Endodermal cell (in vitro differentiated cells): ENCODE measurements at regions not wholly inside any gene's neighbourhood (a gene's known extent, or its start where the extent isn't known, plus 50 kb on each side); places are given as distances from the start of the nearest gene placed in this dataset.

Experiments
- DNase-seq: peaks from one replicate; pipeline ENCODE4 v3.0.0-alpha.2; 2017
- H3K27ac ChIP-seq: 2 replicates; pipeline ENCODE4 v1.5.1; 2013; ENCODE audit warnings: mild to moderate bottlenecking, low read depth, low read length, moderate library complexity
- H3K27me3 ChIP-seq: 2 replicates; pipeline ENCODE4 v1.6.1; 2013; ENCODE audit warnings: mild to moderate bottlenecking, low read length, moderate library complexity; ENCODE audit not compliant: insufficient read depth, control insufficient read depth, poor library complexity, severe bottlenecking
- H3K36me3 ChIP-seq: 2 replicates; pipeline ENCODE4 v1.7.0; 2013; ENCODE audit warnings: mild to moderate bottlenecking, low read length, moderate library complexity; ENCODE audit not compliant: control insufficient read depth, insufficient read depth
- H3K4me1 ChIP-seq: one replicate; pipeline ENCODE4 v1.7.0; 2013; ENCODE audit warnings: low read length; ENCODE audit not compliant: control insufficient read depth, insufficient read depth
- H3K4me3 ChIP-seq: 2 replicates; pipeline ENCODE4 v1.5.1; 2013; ENCODE audit warnings: mild to moderate bottlenecking, low read length, moderate library complexity
- H3K9ac ChIP-seq: 2 replicates; pipeline ENCODE4 v1.6.1; 2013; ENCODE audit warnings: mild to moderate bottlenecking, low read length, moderate library complexity; ENCODE audit not compliant: poor library complexity, severe bottlenecking; ENCODE audit errors: extremely low read depth
- H3K9me3 ChIP-seq: 2 replicates; pipeline ENCODE4 v1.6.1; 2013; ENCODE audit warnings: mild to moderate bottlenecking, low read length, moderate library complexity; ENCODE audit not compliant: control insufficient read depth
- H3K27ac Mint-ChIP-seq: 2 replicates; pipeline ENCODE4 v1.8.0; 2020; ENCODE audit warnings: mixed read lengths
- H3K27me3 Mint-ChIP-seq: 2 replicates; pipeline ENCODE4 v1.8.0; 2021; ENCODE audit warnings: mild to moderate bottlenecking, mixed read lengths; ENCODE audit not compliant: insufficient read depth
- H3K36me3 Mint-ChIP-seq: 2 replicates; pipeline ENCODE4 v1.8.0; 2020; ENCODE audit warnings: low read depth, mixed read lengths
- H3K4me1 Mint-ChIP-seq: 2 replicates; pipeline ENCODE4 v1.8.0; 2020; ENCODE audit warnings: mixed read lengths
- H3K4me3 Mint-ChIP-seq: 2 replicates; pipeline ENCODE4 v1.8.0; 2020; ENCODE audit warnings: mild to moderate bottlenecking, moderate library complexity, mixed read lengths
- H3K9me3 Mint-ChIP-seq: 2 replicates; pipeline ENCODE4 v1.8.0; 2020; ENCODE audit warnings: mild to moderate bottlenecking, mixed read lengths
- WGBS, 2 experiments: methylation state at CpG; one replicate each; pipeline versions ENCODE4 v1.1.5 to v1.1.7; 2013; ENCODE audit warnings: missing lambda C conversion rate in 2 of 2, mixed read lengths in 1 of 2; ENCODE audit not compliant: insufficient coverage in 1 of 2, insufficient read length in 1 of 2; 5-methylcytosine and 5-hydroxymethylcytosine counted together
- TF ChIP-seq, protein P1 (sequence below): fragments of 200-600 bp; sonication (generic); conservative IDR thresholded peaks from 2 replicates; pipeline ENCODE4 v1.5.0; 2021; ENCODE audit warnings: antibody characterized with exemption, mild to moderate bottlenecking

DNA sequence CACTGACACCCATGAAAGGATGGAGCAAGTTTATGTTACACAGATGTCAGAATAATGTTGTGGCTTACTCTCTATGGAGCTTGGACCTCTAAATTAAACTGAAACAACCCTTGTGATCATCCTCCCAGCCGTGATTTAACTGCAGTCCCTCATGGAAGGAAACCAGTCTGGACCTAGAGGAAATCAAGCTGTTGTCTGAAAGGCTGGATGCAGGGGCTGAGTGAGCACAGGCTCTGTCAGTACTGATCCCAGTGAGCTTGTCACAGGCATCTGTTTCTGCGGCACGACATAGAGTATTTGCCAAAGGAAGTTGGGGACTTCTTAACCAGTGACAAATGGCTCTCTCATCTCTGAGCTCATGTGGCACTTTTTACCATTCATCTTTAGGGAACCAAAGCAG, 282.9 kb upstream of the MAP3K1 start:
- TF ChIP-seq, protein P1, sequence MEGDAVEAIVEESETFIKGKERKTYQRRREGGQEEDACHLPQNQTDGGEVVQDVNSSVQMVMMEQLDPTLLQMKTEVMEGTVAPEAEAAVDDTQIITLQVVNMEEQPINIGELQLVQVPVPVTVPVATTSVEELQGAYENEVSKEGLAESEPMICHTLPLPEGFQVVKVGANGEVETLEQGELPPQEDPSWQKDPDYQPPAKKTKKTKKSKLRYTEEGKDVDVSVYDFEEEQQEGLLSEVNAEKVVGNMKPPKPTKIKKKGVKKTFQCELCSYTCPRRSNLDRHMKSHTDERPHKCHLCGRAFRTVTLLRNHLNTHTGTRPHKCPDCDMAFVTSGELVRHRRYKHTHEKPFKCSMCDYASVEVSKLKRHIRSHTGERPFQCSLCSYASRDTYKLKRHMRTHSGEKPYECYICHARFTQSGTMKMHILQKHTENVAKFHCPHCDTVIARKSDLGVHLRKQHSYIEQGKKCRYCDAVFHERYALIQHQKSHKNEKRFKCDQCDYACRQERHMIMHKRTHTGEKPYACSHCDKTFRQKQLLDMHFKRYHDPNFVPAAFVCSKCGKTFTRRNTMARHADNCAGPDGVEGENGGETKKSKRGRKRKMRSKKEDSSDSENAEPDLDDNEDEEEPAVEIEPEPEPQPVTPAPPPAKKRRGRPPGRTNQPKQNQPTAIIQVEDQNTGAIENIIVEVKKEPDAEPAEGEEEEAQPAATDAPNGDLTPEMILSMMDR, result no peak
- no peak for DNase-seq
- H3K36me3 Mint-ChIP-seq, result no peaks in the 10 kb centered on the region

DNA sequence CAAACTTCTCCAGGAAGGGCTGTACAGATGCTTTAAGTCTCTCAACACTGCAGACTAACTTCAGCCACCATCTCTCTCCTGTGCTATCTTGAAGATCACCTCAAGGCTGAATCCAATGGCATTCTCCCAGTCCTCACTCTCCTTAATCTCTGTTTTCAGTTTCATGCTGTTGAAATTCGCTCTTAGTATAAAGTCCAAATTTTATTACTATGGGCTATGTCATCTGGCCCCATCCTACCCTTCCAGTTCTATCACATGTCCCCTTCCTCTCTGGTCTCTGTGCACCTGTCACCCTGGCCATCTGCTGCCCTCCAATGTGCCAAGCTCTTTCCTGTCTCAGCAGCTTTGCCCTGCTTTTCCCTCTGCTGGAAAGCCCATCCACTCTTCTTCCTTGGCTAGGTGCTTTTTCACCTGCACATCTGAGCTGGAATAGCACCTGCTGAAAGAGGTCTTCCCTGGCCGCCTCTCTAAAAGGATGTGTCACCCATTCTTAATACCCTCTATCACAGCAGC, 284.7 kb upstream of the MAP3K1 start:
- Histone ChIP-seq H3K4me1 (peaks cover 5% of the 10 kb centered on the region), H3K27me3 (no peaks in the 10 kb centered on the region), H3K4me3 (no peak overlapping the region), H3K9ac (no peak overlapping the region), H3K36me3 (no peaks in the 10 kb centered on the region), H3K9me3 (no peaks in the 10 kb centered on the region), H3K27ac (no peak overlapping the region)
- no peak overlapping the region for H3K27ac Mint-ChIP-seq
- H3K36me3 Mint-ChIP-seq, result no peaks in the 10 kb centered on the region
- no peak for DNase-seq
- H3K4me3 Mint-ChIP-seq, result no peak overlapping the region
- H3K4me1 Mint-ChIP-seq, result peaks cover 23% of the 10 kb centered on the region
- H3K9me3 Mint-ChIP-seq, result no peaks in the 10 kb centered on the region
- WGBS, 2 experiments, result 92 to 93% methylated on average over 1 to 2 of the region's 2 CpGs
- H3K27me3 Mint-ChIP-seq, result no peaks in the 10 kb centered on the region
- TF ChIP-seq, protein P1, result no peak

More for the DNA sequence above, 282.9 kb upstream of the MAP3K1 start:
- Histone ChIP-seq H3K4me3 (no peak overlapping the region), H3K4me1 (peaks cover 6% of the 10 kb centered on the region), H3K27me3 (no peaks in the 10 kb centered on the region), H3K36me3 (no peaks in the 10 kb centered on the region), H3K27ac (no peak overlapping the region), H3K9ac (no peak overlapping the region), H3K9me3 (no peaks in the 10 kb centered on the region)
- 60 to 67% methylated on average over 3 of the region's 3 CpGs for WGBS, 2 experiments
- H3K9me3 Mint-ChIP-seq, result no peaks in the 10 kb centered on the region
- no peak overlapping the region for H3K4me3 Mint-ChIP-seq
- H3K27me3 Mint-ChIP-seq, result no peaks in the 10 kb centered on the region
- no peak overlapping the region for H3K27ac Mint-ChIP-seq
- H3K4me1 Mint-ChIP-seq, result peaks cover 19% of the 10 kb centered on the region

- no peaks in the 10 kb centered on the region for H3K27me3 ChIP-seq
- H3K9me3 ChIP-seq, result no peaks in the 10 kb centered on the region
- no peak for DNase-seq
- 84 to 89% methylated on average over 3 to 16 of the region's 16 CpGs for WGBS, 2 experiments
- Mint-ChIP-seq H3K4me1 (peaks cover 24% of the 10 kb centered on the region), H3K4me3 (no peak overlapping the region), H3K27me3 (no peaks in the 10 kb centered on the region), H3K27ac (no peak overlapping the region), H3K36me3 (no peaks in the 10 kb centered on the region), H3K9me3 (no peaks in the 10 kb centered on the region)
- no peak overlapping the region for H3K9ac ChIP-seq
- TF ChIP-seq, protein P1, result no peak
- no peak overlapping the region for H3K27ac ChIP-seq
- H3K36me3 ChIP-seq, result no peaks in the 10 kb centered on the region
- peaks cover 4% of the 10 kb centered on the region for H3K4me1 ChIP-seq
- no peak overlapping the region for H3K4me3 ChIP-seq
Observed at GRCh38 chr5:56529666-56530430, 285.5 kb upstream of the MAP3K1 start.
